Endothelial cell of umbilical vein (primary cell): ENCODE measurements at regions not wholly inside any gene's neighbourhood (a gene's known extent, or its start where the extent isn't known, plus 50 kb on each side); places are given as distances from the start of the nearest gene placed in this dataset.

ENCODE experiments used
- BruUV-seq: library from RNA; stranded (reverse); fragments of 400-500 nt; replicated peaks from 2 replicates; lab custom pipeline; 2021; lab: Mats Ljungman, UMichigan
- CTCF ChIA-PET: fragments of 300-600, 350-600 bp; sonication (Branson Sonifier 250); formaldehyde crosslinking; loops from one replicate; lab custom pipeline; 2021; ENCODE audit warnings: antibody characterized with exemption, inconsistent platforms; lab: Charles Lee
- POLR2A ChIA-PET: fragments of 300-600, 350-600 bp; sonication (Branson Sonifier 250); formaldehyde crosslinking; loops from one replicate; lab custom pipeline; 2021; ENCODE audit warnings: antibody characterized with exemption, inconsistent platforms; lab: Charles Lee
- DNase-seq: peaks from one replicate; pipeline ENCODE4 v3.0.0-alpha.2; 2011; ENCODE audit warnings: low read depth, low spot score
- FAIRE-seq: peaks from 2 replicates; lab custom pipeline; 2011; peaks lifted over from hg19 to GRCh38; lab: Jason Lieb, UNC
- H2AFZ ChIP-seq: 2 replicates; pipeline ENCODE4 v1.6.0; 2012; ENCODE audit warnings: low read depth, low read length, control low read depth, inconsistent platforms
- H3K27ac ChIP-seq: 2 replicates; pipeline ENCODE4 v1.5.1; 2011; ENCODE audit warnings: low read depth, mild to moderate bottlenecking, control low read depth, low read length, moderate library complexity; ENCODE audit not compliant: insufficient read depth
- H3K27me3 ChIP-seq, 2 experiments: 2 replicates each; pipeline versions ENCODE4 v1.6.0 to v1.6.1; 2011; ENCODE audit warnings: low read length in 2 of 2, mixed read lengths in 1 of 2; ENCODE audit not compliant: control insufficient read depth in 2 of 2, insufficient read depth in 2 of 2
- H3K36me3 ChIP-seq, 2 experiments: 2 replicates in 1 of 2; 3 replicates in 1 of 2; pipeline ENCODE4 v1.5.1; 2011; ENCODE audit warnings: low read length in 2 of 2, mild to moderate bottlenecking in 1 of 2, moderate library complexity in 1 of 2; ENCODE audit not compliant: control insufficient read depth in 2 of 2, insufficient read depth in 2 of 2; ENCODE audit errors: extremely low read depth in 1 of 2
- H3K4me1 ChIP-seq: 3 replicates; pipeline ENCODE4 v1.5.1; 2011; ENCODE audit warnings: mild to moderate bottlenecking, low read length; ENCODE audit not compliant: control insufficient read depth, insufficient read depth; ENCODE audit errors: extremely low read depth
- H3K4me2 ChIP-seq: 2 replicates; pipeline ENCODE4 v1.6.1; 2011; ENCODE audit warnings: low read length, control low read depth, mixed read lengths; ENCODE audit not compliant: insufficient read depth
- H3K4me3 ChIP-seq, 3 experiments: fragments of 200-600 bp in 1 of 3; sonication (generic), shearing (Covaris generic) in 1 of 3; replicated peaks in 1 of 3; 2 replicates each; pipeline ENCODE4 v1.5.1; 2011 to 2016; ENCODE audit warnings: control low read depth in 3 of 3, low read length in 3 of 3, mild to moderate bottlenecking in 2 of 3, inconsistent platforms in 1 of 3, low read depth in 1 of 3, moderate library complexity in 1 of 3; ENCODE audit not compliant: insufficient read depth in 1 of 3
- H3K79me2 ChIP-seq: 2 replicates; pipeline ENCODE4 v1.6.0; 2012; ENCODE audit warnings: low read length, inconsistent platforms; ENCODE audit not compliant: control insufficient read depth, insufficient read depth
- H3K9ac ChIP-seq: replicated peaks from 2 replicates; pipeline ENCODE3; 2011; ENCODE audit warnings: low read length, control low read depth; ENCODE audit not compliant: insufficient read depth; ENCODE audit errors: extremely low read depth
- H3K9me1 ChIP-seq: replicated peaks from 3 replicates; pipeline ENCODE4 v1.6.0; 2011; ENCODE audit warnings: mild to moderate bottlenecking, low read length; ENCODE audit not compliant: control insufficient read depth, insufficient read depth; ENCODE audit errors: extremely low read depth
- H3K9me3 ChIP-seq: replicated peaks from 2 replicates; pipeline ENCODE4 v1.5.1; 2012; ENCODE audit warnings: low read length, inconsistent platforms; ENCODE audit not compliant: control insufficient read depth, insufficient read depth
- H4K20me1 ChIP-seq: replicated peaks from 2 replicates; pipeline ENCODE3; 2011; ENCODE audit warnings: mild to moderate bottlenecking, low read length; ENCODE audit not compliant: control insufficient read depth, insufficient read depth; ENCODE audit errors: extremely low read depth
- CTCF ChIP-seq, 2 donors: IDR thresholded peaks; 1 replicate in 1 of 2; 2 replicates in 1 of 2; pipeline ENCODE4 v1.5.1; 2011; ENCODE audit warnings: low read length in 2 of 2, mild to moderate bottlenecking in 2 of 2, moderate library complexity in 2 of 2, control low read depth in 1 of 2, inconsistent platforms in 1 of 2, low read depth in 1 of 2; ENCODE audit not compliant: insufficient read depth in 1 of 2; ENCODE audit errors: extremely low read depth in 1 of 2
- EZH2 ChIP-seq: IDR thresholded peaks from 2 replicates; pipeline ENCODE4 v1.6.1; 2012; ENCODE audit warnings: borderline replicate concordance, low read depth, mild to moderate bottlenecking, moderate library complexity, low read length, inconsistent platforms; ENCODE audit not compliant: severe bottlenecking
- GATA2 ChIP-seq: IDR thresholded peaks from 2 replicates; pipeline ENCODE4 v1.7.0; 2011; ENCODE audit warnings: low read depth, mild to moderate bottlenecking, moderate library complexity, mixed read lengths, low read length; ENCODE audit not compliant: insufficient read length, insufficient read depth
- MAX ChIP-seq: IDR thresholded peaks from 2 replicates; pipeline ENCODE4 v1.6.1; 2011; ENCODE audit not compliant: insufficient read depth, insufficient read length
- MYC ChIP-seq: IDR thresholded peaks from one replicate; pipeline ENCODE4 v1.6.1; 2011; ENCODE audit warnings: mild to moderate bottlenecking, low read depth, low read length
- POLR2A ChIP-seq: IDR thresholded peaks from 2 replicates; pipeline ENCODE4 v1.6.1; 2012; ENCODE audit warnings: low read depth, mild to moderate bottlenecking, control low read depth, low read length
- POLR2AphosphoS5 ChIP-seq: IDR thresholded peaks from 2 replicates; pipeline ENCODE4 v1.6.1; 2012; ENCODE audit warnings: low read depth, mild to moderate bottlenecking, control low read depth, low read length, moderate library complexity; ENCODE audit not compliant: insufficient read depth
- dilution Hi-C: fragments of 300-500 bp; cut with MboI; formaldehyde crosslinking; loops from one replicate; pipeline ENCODE4 v1.15.0; 2019; ENCODE audit warnings: low sequenced_read_pairs; ENCODE audit not compliant: extremely low pct_ligation_motif_present
- intact Hi-C: fragments of 100-400 bp; cut with micrococcal nuclease; formaldehyde crosslinking; loops from one replicate; pipeline ENCODE4 v1.10.0; 2022

- BruUV-seq: no TSS peak
- DNase-seq: no peak
- FAIRE-seq: no peak
- TF ChIP-seq POLR2AphosphoS5 (no peak), MYC (no peak), EZH2 (no peak), CTCF (IDR thresholded peaks at IDR 0.05; ENCODE audit: extremely low read depth in 1 of 2, insufficient read depth in 1 of 2, low read depth in 1 of 2, low read length in 2 of 2) (no peak), MAX (no peak), GATA2 (no peak), POLR2A (no peak)
- no peak overlapping the region for H3K27ac ChIP-seq
- no peak overlapping the region for H3K4me3 ChIP-seq
- CTCF ChIA-PET: no interaction called here
- dilution Hi-C loops (no loop called here), intact Hi-C loops (loop anchor here (5.0 kb wide), 1 partner anchor 149 kb away; no protein-coding TSS in a partner anchor)
- no peaks in the 10 kb centered on the region for H3K36me3 ChIP-seq
- H3K9ac ChIP-seq: no peak overlapping the region
- no peaks in the 10 kb centered on the region for H3K9me3 ChIP-seq
- no peaks in the 10 kb centered on the region for H3K9me1 ChIP-seq
- H3K4me2 ChIP-seq: no peak overlapping the region
- no peaks in the 10 kb centered on the region for H3K27me3 ChIP-seq
- no peak overlapping the region for H2AFZ ChIP-seq
- POLR2A ChIA-PET: no interaction called here
- no peaks in the 10 kb centered on the region for H3K79me2 ChIP-seq
- no peaks in the 10 kb centered on the region for H3K4me1 ChIP-seq
- H4K20me1 ChIP-seq: no peaks in the 10 kb centered on the region
Observed at GRCh38 chr3:117848606-117849005, 1139.0 kb downstream of the TUSC7 start.
